ENCODE measurements at regions not wholly inside any gene's neighbourhood (a gene's known extent, or its start where the extent isn't known, plus 50 kb on each side); places are given as distances from the start of the nearest gene placed in this dataset.

DNA sequence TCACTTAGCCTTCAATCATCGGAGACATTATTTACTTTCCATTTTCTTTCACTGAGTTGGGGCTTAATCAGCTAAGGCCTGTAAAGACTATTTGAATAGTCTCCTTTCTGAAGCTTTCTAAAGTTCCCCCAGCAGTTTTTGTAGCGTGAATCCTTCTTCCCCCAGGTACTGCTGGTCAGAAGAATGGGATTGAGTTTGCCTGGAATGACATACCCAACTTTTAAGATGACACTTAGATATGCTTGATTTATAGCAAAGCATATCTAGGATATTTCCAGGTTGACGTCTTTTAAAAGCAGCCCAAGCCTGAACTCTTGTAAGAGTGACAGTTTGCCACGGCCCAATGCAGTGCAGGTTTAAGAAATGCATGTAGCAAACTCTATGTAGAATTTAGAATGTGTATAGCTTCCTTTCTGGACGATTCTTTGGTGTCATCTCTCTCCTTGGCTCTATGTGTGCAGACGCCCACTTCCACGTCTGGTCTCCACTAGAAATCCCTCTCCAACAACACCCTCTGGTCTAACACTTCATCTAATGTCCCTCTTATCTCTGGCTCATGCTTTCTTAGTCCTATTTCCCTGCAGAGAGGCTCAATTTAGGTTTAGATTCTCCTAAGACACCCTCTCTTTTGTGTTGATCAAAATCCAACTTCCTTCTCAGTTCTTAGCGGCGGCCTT is 175.0 kb upstream of the CYRIA start:
- TF ChIP-seq, protein P1, sequence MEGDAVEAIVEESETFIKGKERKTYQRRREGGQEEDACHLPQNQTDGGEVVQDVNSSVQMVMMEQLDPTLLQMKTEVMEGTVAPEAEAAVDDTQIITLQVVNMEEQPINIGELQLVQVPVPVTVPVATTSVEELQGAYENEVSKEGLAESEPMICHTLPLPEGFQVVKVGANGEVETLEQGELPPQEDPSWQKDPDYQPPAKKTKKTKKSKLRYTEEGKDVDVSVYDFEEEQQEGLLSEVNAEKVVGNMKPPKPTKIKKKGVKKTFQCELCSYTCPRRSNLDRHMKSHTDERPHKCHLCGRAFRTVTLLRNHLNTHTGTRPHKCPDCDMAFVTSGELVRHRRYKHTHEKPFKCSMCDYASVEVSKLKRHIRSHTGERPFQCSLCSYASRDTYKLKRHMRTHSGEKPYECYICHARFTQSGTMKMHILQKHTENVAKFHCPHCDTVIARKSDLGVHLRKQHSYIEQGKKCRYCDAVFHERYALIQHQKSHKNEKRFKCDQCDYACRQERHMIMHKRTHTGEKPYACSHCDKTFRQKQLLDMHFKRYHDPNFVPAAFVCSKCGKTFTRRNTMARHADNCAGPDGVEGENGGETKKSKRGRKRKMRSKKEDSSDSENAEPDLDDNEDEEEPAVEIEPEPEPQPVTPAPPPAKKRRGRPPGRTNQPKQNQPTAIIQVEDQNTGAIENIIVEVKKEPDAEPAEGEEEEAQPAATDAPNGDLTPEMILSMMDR (IDR thresholded peaks at IDR 0.05), result no peak
- no peak for TF ChIP-seq POLR2A (IDR thresholded peaks at IDR 0.05)

Data from esophagus squamous epithelium (tissue), 4 donors.